GM12872 (cell line): ENCODE measurements at regions not wholly inside any gene's neighbourhood (a gene's known extent, or its start where the extent isn't known, plus 50 kb on each side); places are given as distances from the start of the nearest gene placed in this dataset.

ENCODE experiments used
- CTCF ChIP-seq: IDR thresholded peaks from 3 replicates; pipeline ENCODE4 v1.5.1; 2011; ENCODE audit warnings: low read depth, mild to moderate bottlenecking, low read length, moderate library complexity; ENCODE audit not compliant: insufficient read depth

- TF ChIP-seq CTCF, result no peak
Measured at GRCh38 chr2:129212299-129212958, 767.0 kb upstream of the RAB6C start.

- TF ChIP-seq CTCF, result no peak
Measured at GRCh38 chr2:129224022-129224421, 755.4 kb upstream of the RAB6C start.

DNA sequence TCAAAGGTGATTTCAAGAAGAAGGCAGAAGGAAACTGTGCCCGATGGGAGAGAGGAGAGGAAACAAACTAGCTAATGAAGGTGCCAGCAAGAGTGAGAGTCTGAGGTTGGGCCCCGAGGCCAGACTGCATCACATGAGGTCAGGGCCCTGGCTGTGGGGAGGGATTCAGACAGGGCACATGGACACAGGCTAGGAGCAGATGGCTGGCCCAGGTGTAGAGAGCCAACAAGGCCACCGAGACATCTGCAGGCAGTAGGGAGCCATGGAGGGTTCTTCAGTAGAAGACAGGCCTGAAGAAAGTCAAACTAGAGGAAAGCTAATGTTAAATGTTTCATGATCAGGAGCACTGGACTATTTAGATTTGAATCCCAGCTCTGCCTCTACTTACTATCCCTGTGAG, 755.0 kb upstream of the RAB6C start:
- TF ChIP-seq CTCF, result no peak

DNA sequence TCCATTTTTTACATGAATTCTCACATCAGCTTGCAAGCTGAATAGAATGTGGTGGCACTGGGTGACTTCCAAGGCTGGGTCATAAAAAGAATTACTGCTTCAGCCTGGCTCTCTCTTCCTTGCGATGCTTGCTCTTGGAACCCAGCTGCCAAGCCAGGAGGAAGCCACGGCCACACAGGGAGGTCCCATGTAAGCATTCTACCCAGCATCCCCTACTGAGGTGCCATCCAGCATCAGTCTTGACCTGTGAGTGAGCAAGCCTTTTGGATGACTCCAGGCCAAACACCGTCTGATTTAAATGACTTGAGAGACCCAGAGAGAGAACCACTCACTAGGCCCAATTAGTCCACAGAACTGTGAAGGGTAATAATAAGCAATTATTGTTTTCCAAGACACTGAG, 750.3 kb upstream of the RAB6C start:
- TF ChIP-seq CTCF, result no peak

DNA sequence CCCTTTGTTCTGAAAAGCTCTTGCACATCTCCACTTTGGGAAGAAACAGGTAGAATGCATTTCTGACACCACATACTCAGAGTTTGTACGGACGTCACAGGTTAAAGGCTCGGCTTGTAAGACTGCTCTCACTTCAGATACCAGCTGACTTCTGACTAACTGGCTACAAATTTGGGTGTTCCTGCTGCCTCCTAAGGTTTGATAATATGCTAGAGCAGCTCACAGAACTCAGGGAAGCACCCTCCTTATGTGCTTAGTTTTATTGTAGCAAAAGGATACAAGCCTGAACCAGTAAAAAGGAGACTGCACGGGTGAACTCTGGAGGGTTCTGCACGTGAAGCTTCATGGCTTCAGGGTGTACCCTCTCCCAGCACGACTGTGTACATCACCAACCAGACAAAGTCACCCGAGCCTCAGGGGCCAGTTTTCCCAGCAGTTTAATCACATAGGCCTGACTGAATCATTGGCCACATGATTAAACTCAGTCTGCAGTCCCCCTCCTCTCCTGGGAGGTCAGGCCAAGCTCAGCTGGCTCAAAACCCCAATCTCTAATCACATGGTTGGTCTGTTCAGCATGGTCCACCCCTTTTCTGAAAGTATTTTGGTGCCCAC, 749.5 kb upstream of the RAB6C start:
- no peak for TF ChIP-seq CTCF

DNA sequence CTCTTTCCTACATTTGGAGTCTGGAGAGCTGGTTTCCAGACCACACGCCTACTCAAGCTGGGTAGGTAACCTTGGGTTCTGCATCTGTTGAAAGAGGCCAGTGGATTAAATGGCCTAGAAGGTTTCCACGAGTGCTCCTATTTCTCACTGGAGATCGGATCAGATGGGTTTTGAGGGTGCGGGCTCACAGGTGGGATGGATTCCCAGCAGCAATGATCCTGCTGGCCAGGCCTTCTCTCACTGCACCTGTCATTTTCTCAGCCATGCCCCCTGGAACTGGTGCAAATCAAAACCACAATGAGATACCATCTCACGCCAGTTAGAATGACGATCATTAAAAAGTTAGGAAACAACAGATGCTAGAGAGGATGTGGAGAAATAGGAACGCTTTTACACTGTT, 747.5 kb upstream of the RAB6C start:
- TF ChIP-seq CTCF, result no peak

DNA sequence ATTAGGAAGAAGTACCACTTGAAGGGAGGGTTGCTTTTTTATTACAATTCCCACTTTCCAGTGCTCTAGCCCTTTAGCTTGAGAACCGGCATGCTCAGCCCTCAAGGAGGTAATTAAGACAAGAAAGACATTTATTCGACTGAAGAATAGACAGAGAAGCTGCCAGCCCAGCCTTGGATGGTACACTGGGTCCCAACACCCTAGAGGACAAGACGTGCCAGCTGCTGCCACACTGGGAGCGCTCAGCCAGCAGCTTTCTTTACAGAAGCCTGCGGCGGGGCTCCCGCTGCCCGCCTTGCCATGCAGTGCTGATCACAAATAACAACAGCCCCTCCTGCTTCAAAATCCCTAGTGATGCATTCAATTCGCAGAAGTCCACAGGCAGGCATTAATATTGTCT, 746.3 kb upstream of the RAB6C start:
- TF ChIP-seq CTCF, result no peak
